ENCODE measurements at regions not wholly inside any gene's neighbourhood (a gene's known extent, or its start where the extent isn't known, plus 50 kb on each side); places are given as distances from the start of the nearest gene placed in this dataset.

DNA sequence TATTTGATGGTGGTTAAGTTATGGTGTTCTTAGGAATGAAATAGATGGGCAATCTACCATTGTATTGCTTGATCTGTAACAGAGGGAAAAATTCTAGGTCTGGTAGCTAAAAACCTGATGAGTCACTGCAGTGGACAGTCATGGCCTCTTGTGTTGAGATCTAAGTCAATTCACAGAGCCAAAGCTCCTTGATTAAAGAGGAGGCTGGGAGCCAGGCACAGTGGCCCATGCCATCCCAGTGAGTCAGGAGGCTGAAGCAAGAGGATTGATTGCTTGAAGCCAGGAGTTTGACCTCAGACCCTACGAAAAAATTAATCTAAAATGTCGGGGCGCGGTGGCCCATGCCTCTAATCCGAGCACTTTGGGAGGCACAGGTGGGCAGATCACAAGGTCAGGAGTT lies 67.1 kb upstream of the KPNA3 start:
- peak; percentile 80 to 86 for ATAC-seq
- WGBS (ENCODE audit: missing lambda C conversion rate): 1% methylated on average over 5 of the region's 5 CpGs
- CTCF ChIA-PET: interaction anchor here (2.1 kb wide), 1 partner anchor 77 kb away, joined by 9 read pairs; the partner anchor contains the start of gene SPRYD7
- peak; percentile 33 to 85 for DNase-seq (ENCODE audit: low read depth in 1 of 2, low spot score in 1 of 2)
- FAIRE-seq: no peak
- POLR2A ChIA-PET: interaction anchor here (1.0 to 1.3 kb wide), 3 partner anchors 67 to 138 kb away, joined by 3 to 8 read pairs (median 7); partner anchors contain the start of genes KPNA3, SPRYD7 and TRIM13
- Histone ChIP-seq H3K4me3 (no peak overlapping the region), H3K4me1 (peaks cover 34% of the 10 kb centered on the region), H3K4me2 (peak overlapping the region; percentile 84), H3K9me3 (peaks cover 9% of the 10 kb centered on the region), H3K27ac (peak overlapping the region; percentile 96 to 99)
- TF ChIP-seq SMC3 (IDR thresholded peaks at IDR 0.05) (no peak; the same call in 2 of the 3 replicates), HOXB13 (CRISPR knock-in tag; IDR thresholded peaks at IDR 0.05; ENCODE audit: low read depth) (peak; percentile 54; the same call in 1 of the 2 replicates), NFE2L2 (conservative IDR thresholded peaks at IDR 0.05; ENCODE audit: low read length) (0 out of 2 replicates have a peak, but pooled peaks have one; percentile 15), JUNB (IDR thresholded peaks at IDR 0.05) (peak; percentile 69), EP300 (IDR thresholded peaks at IDR 0.05) (peak; percentile 38 to 63; a peak in 2 of 5 replicates), FOSL2 (IDR thresholded peaks at IDR 0.05) (peak; percentile 54), FOSL2 (CRISPR knock-in tag; IDR thresholded peaks at IDR 0.05) (peak; percentile 86), POLR2AphosphoS2 (conservative IDR thresholded peaks at IDR 0.05; ENCODE audit: low read length) (no peak), CEBPB (IDR thresholded peaks at IDR 0.05) (peak in 1 of 2 experiments; percentile 80; a peak in 2 of 4 replicates), MAX (IDR thresholded peaks at IDR 0.05) (peak; percentile 69), MAFK (IDR thresholded peaks at IDR 0.05; ENCODE audit: partially characterized antibody) (peak; percentile 75), GATA3 (IDR thresholded peaks at IDR 0.05; ENCODE audit: borderline replicate concordance) (peak; percentile 51; the same call in 1 of the 2 replicates), JUN (IDR thresholded peaks at IDR 0.05) (peak in 1 of 2 experiments; percentile 67; a peak in 3 of 5 replicates)
- TF ChIP-seq, protein P1, sequence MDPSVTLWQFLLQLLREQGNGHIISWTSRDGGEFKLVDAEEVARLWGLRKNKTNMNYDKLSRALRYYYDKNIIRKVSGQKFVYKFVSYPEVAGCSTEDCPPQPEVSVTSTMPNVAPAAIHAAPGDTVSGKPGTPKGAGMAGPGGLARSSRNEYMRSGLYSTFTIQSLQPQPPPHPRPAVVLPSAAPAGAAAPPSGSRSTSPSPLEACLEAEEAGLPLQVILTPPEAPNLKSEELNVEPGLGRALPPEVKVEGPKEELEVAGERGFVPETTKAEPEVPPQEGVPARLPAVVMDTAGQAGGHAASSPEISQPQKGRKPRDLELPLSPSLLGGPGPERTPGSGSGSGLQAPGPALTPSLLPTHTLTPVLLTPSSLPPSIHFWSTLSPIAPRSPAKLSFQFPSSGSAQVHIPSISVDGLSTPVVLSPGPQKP (IDR thresholded peaks at IDR 0.05; ENCODE audit: low read depth, low read length): no peak
- TF ChIP-seq, protein P2, sequence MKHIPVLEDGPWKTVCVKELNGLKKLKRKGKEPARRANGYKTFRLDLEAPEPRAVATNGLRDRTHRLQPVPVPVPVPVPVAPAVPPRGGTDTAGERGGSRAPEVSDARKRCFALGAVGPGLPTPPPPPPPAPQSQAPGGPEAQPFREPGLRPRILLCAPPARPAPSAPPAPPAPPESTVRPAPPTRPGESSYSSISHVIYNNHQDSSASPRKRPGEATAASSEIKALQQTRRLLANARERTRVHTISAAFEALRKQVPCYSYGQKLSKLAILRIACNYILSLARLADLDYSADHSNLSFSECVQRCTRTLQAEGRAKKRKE (CRISPR knock-in tag; IDR thresholded peaks at IDR 0.05; ENCODE audit: low read depth): no peak
- TF ChIP-seq, protein P3, sequence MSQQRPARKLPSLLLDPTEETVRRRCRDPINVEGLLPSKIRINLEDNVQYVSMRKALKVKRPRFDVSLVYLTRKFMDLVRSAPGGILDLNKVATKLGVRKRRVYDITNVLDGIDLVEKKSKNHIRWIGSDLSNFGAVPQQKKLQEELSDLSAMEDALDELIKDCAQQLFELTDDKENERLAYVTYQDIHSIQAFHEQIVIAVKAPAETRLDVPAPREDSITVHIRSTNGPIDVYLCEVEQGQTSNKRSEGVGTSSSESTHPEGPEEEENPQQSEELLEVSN (IDR thresholded peaks at IDR 0.05; ENCODE audit: borderline replicate concordance, low read depth): 0 out of 2 replicates have a peak, but pooled peaks have one; percentile 47

DNA sequence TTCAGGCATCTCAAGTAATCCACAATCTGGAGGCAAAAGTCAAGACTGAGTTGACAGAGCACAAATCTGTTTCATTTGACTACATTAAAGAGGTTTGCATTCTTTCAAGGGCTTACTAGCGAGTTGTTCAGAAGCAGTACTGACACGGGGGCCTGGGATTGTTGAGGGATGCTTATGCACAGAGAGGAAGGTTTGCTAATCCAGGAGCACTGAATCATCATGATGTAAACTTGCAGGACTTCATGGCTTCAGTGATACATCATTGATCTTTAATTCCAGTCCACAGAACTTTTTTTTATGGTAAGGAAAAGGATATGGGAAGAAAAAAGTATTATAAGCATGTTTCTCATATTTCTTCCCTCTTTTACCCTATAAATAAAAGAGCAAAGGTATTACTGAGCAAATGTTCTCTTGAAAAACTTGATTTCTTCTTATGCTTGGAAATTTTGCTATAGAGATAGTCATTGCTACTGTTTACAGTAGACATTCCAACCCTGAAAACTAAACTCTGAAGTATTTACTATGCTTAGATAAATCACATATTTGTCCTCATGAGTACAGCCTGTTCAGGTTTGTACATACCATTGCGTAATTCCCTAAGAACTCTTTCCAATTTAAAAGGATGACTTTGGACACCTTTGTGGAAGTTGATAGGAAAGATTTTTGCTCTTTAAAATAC lies 65.8 kb upstream of the KPNA3 start:
- POLR2A ChIA-PET: interaction anchor here (0.6 to 1.6 kb wide), 5 partner anchors 13 to 167 kb away, joined by 4 to 17 read pairs (median 5); partner anchors contain the start of genes EBPL, SPRYD7 and TRIM13
- peaks cover 19% of the 10 kb centered on the region for H3K9me3 ChIP-seq
- H3K4me1 ChIP-seq: peaks cover 34% of the 10 kb centered on the region
- CTCF ChIA-PET: interaction anchor here (0.6 to 1.7 kb wide), 2 partner anchors 46 to 78 kb away, joined by 3 to 7 read pairs; partner anchors contain the start of gene SPRYD7
- 3% methylated on average over 3 of the region's 3 CpGs for WGBS (ENCODE audit: missing lambda C conversion rate)
- H3K4me3 ChIP-seq: peak overlapping the region; percentile 32
- H3K27ac ChIP-seq: peak overlapping the region; percentile 96 to 99
- DNase-seq (ENCODE audit: low read depth in 1 of 2, low spot score in 1 of 2): peak; percentile 67 to 93
- peak; percentile 36 for FAIRE-seq
- peak; percentile 93 to 99 for ATAC-seq
- H3K4me2 ChIP-seq: peak overlapping the region; percentile 84
- no peak for TF ChIP-seq MYC (IDR thresholded peaks at IDR 0.05; ENCODE audit: borderline replicate concordance, low read length)
- TF ChIP-seq, protein P3 (IDR thresholded peaks at IDR 0.05; ENCODE audit: borderline replicate concordance, low read depth): no peak
- no peak for TF ChIP-seq RFX5 (IDR thresholded peaks at IDR 0.05)
- no peak for TF ChIP-seq RCOR1 (IDR thresholded peaks at IDR 0.05; ENCODE audit: low read depth, low read length)
- TF ChIP-seq FOXS1 (CRISPR knock-in tag; IDR thresholded peaks at IDR 0.05): no peak
- TF ChIP-seq, protein P1 (IDR thresholded peaks at IDR 0.05; ENCODE audit: low read depth, low read length): no peak
- TF ChIP-seq PBX3 (IDR thresholded peaks at IDR 0.05): 0 out of 2 replicates have a peak, but pooled peaks have one; percentile 15
- TF ChIP-seq USF2 (IDR thresholded peaks at IDR 0.05): no peak
- TF ChIP-seq, protein P2 (CRISPR knock-in tag; IDR thresholded peaks at IDR 0.05; ENCODE audit: low read depth): no peak
- TF ChIP-seq MAZ (IDR thresholded peaks at IDR 0.05; ENCODE audit: borderline replicate concordance, low read depth, low read length): no peak
- TF ChIP-seq ZSCAN20 (CRISPR knock-in tag; IDR thresholded peaks at IDR 0.05): no peak
- no peak for TF ChIP-seq HOXB13 (CRISPR knock-in tag; IDR thresholded peaks at IDR 0.05; ENCODE audit: low read depth)
- TF ChIP-seq, protein P4, sequence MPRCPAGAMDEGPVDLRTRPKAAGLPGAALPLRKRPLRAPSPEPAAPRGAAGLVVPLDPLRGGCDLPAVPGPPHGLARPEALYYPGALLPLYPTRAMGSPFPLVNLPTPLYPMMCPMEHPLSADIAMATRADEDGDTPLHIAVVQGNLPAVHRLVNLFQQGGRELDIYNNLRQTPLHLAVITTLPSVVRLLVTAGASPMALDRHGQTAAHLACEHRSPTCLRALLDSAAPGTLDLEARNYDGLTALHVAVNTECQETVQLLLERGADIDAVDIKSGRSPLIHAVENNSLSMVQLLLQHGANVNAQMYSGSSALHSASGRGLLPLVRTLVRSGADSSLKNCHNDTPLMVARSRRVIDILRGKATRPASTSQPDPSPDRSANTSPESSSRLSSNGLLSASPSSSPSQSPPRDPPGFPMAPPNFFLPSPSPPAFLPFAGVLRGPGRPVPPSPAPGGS (IDR thresholded peaks at IDR 0.05): peak; percentile 63; the same call in 1 of the 3 replicates
- TF ChIP-seq MAFK (IDR thresholded peaks at IDR 0.05; ENCODE audit: partially characterized antibody): peak; percentile 10

Measured in A549 (cell line).